Thyroid gland (tissue), 4 donors: ENCODE measurements at regions not wholly inside any gene's neighbourhood (a gene's known extent, or its start where the extent isn't known, plus 50 kb on each side); places are given as distances from the start of the nearest gene placed in this dataset.

Source experiments
- DNase-seq, 2 donors: peaks; one replicate each; pipeline ENCODE4 v3.0.0-alpha.2; 2019
- H3K27ac ChIP-seq, 3 donors: fragments of 200-600 bp; sonication (generic); 1 replicate in 2 of 3; 2 replicates in 1 of 3; pipeline ENCODE4 v1.5.1; 2016 to 2019; ENCODE audit warnings: mild to moderate bottlenecking in 1 of 3, moderate library complexity in 1 of 3
- H3K27me3 ChIP-seq: fragments of 200-600 bp; sonication (generic); one replicate; pipeline ENCODE4 v1.5.1; 2019
- H3K36me3 ChIP-seq, 2 donors: fragments of 200-600 bp; sonication (generic); one replicate each; pipeline ENCODE4 v1.5.1; 2016 to 2019
- H3K4me1 ChIP-seq, 2 donors: fragments of 200-600 bp; sonication (generic); one replicate each; pipeline ENCODE4 v1.5.1; 2017 to 2019
- H3K4me3 ChIP-seq, 3 donors: fragments of 200-600 bp; sonication (generic); replicated peaks in 1 of 3; 1 replicate in 2 of 3; 2 replicates in 1 of 3; pipeline ENCODE4 v1.5.1; 2016; ENCODE audit warnings: mild to moderate bottlenecking in 1 of 3
- H3K9me3 ChIP-seq: fragments of 200-600 bp; sonication (generic); one replicate; pipeline ENCODE4 v1.5.1; 2017
- POLR2A ChIP-seq, 2 donors: fragments of 450-650 bp; IDR thresholded peaks; one replicate each; pipeline ENCODE4 v1.6.1; 2017; ENCODE audit warnings: antibody characterized with exemption in 2 of 2, mild to moderate bottlenecking in 2 of 2, moderate library complexity in 1 of 2
- WGBS, 2 donors: methylation state at CpG; one replicate each; pipeline ENCODE4 v1.1.5; 2017; 5-methylcytosine and 5-hydroxymethylcytosine counted together
- intact Hi-C: fragments of 100-400 bp; cut with DNase I; formaldehyde crosslinking; loops from one replicate; pipeline ENCODE4 v1.15.1; 2023
- TF ChIP-seq, protein P1 (sequence below), 6 experiments: fragments of 200-600 bp in 3 of 6; fragments of 450-650 bp in 3 of 6; sonication (generic) in 3 of 6; IDR thresholded peaks; one replicate each; pipeline ENCODE4 v1.5.1; 2016 to 2019; ENCODE audit warnings: antibody characterized with exemption in 6 of 6, mild to moderate bottlenecking in 2 of 6, inconsistent platforms in 1 of 6, moderate library complexity in 1 of 6

DNA sequence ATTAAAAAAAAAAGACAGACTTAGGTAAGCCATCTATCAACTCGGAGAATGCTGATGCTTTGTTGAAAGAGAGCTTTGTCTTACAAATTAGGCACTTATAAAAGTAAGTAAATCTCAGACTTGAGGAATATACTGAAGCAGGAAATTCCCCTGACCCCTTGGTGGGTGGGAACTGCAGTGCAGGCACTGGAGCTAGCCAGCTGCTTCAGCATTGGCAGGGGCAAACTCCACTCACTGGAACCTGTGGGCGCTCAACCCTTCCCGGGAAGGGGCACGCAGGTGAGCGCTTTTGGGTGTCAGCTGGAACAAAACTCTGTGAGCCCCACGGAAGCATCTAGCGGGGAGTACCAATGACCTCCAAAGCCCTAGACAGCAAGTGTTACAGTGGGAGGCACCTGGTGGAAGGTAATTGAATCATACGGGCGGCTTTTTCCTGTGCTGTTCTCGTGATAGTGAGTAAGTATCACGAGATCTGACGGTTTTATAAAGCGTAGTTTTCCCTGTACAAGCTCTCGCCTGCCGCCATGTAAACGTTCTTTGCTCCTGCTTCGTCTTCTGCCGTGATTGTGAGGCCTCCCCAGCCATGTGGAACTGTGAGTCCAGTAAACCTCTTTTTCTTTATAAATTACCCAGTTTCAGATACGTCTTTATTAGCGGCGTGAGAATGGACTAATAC lies 628.0 kb upstream of the CDH18 start:
- TF ChIP-seq, protein P1, sequence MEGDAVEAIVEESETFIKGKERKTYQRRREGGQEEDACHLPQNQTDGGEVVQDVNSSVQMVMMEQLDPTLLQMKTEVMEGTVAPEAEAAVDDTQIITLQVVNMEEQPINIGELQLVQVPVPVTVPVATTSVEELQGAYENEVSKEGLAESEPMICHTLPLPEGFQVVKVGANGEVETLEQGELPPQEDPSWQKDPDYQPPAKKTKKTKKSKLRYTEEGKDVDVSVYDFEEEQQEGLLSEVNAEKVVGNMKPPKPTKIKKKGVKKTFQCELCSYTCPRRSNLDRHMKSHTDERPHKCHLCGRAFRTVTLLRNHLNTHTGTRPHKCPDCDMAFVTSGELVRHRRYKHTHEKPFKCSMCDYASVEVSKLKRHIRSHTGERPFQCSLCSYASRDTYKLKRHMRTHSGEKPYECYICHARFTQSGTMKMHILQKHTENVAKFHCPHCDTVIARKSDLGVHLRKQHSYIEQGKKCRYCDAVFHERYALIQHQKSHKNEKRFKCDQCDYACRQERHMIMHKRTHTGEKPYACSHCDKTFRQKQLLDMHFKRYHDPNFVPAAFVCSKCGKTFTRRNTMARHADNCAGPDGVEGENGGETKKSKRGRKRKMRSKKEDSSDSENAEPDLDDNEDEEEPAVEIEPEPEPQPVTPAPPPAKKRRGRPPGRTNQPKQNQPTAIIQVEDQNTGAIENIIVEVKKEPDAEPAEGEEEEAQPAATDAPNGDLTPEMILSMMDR (IDR thresholded peaks at IDR 0.05) = no peak
- no peak for TF ChIP-seq POLR2A (IDR thresholded peaks at IDR 0.05)
- intact Hi-C loops = no loop called here

DNA sequence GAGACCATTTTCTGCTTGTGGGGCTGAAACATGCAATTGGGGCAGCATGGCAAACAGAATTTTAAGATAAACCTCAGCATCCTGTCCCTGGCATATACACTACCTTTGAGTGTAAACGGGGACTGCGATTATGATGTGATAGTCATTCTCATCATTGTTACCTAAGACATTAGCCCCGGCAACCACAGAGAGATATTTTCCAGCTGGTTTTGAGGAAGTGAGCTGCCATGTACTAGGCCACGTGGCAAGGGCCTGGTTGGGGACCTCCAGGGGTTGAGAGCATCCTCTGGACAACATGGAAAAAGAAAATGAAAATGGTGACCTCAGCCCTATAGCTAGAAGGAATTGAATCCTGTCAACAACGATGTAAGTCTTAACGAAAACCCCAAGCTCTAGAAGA lies 623.6 kb upstream of the CDH18 start:
- TF ChIP-seq, protein P1 (IDR thresholded peaks at IDR 0.05) = no peak
- TF ChIP-seq POLR2A (IDR thresholded peaks at IDR 0.05) = no peak
- Histone ChIP-seq H3K27me3 (no peaks in the 10 kb centered on the region), H3K9me3 (no peaks in the 10 kb centered on the region), H3K4me3 (no peak overlapping the region), H3K27ac (no peak overlapping the region), H3K36me3 (no peaks in the 10 kb centered on the region), H3K4me1 (no peaks in the 10 kb centered on the region)
- WGBS, 2 donors = 89 to 92% methylated on average over 6 of the region's 6 CpGs
- intact Hi-C loops = no loop called here
- DNase-seq = no peak

More for the DNA sequence above, 628.0 kb upstream of the CDH18 start:
- Histone ChIP-seq H3K36me3 (no peaks in the 10 kb centered on the region), H3K27me3 (no peaks in the 10 kb centered on the region), H3K4me1 (no peaks in the 10 kb centered on the region), H3K27ac (no peak overlapping the region), H3K9me3 (no peaks in the 10 kb centered on the region), H3K4me3 (no peak overlapping the region)
- WGBS, 2 donors = 92 to 95% methylated on average over 21 of the region's 21 CpGs
- DNase-seq = no peak

DNA sequence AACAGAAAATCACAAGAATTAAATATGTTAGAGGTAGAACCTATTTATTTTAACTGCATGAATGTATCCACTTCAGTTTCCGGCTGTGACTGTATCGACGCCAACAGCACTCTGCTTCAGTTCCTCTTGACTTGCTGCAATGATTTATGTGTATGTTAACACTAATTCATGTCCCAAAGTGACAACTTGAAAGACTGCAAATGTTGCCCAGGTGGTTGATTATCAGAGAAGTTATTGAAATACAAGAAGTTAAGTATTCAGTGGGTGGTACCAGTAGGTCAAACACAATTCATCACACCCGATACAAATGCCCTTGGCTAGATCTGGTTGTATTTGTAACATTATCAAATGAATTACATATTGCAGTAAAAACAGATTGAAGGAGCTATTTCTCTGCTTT lies 622.7 kb upstream of the CDH18 start:
- Histone ChIP-seq H3K36me3 (no peaks in the 10 kb centered on the region), H3K27me3 (no peaks in the 10 kb centered on the region), H3K4me1 (no peaks in the 10 kb centered on the region), H3K27ac (no peak overlapping the region), H3K4me3 (no peak overlapping the region), H3K9me3 (no peaks in the 10 kb centered on the region)
- WGBS, 2 donors = 24 to 33% methylated on average over 4 of the region's 4 CpGs
- intact Hi-C loops = no loop called here
- no peak for TF ChIP-seq POLR2A (IDR thresholded peaks at IDR 0.05)
- TF ChIP-seq, protein P1 (IDR thresholded peaks at IDR 0.05) = no peak
- DNase-seq = no peak

DNA sequence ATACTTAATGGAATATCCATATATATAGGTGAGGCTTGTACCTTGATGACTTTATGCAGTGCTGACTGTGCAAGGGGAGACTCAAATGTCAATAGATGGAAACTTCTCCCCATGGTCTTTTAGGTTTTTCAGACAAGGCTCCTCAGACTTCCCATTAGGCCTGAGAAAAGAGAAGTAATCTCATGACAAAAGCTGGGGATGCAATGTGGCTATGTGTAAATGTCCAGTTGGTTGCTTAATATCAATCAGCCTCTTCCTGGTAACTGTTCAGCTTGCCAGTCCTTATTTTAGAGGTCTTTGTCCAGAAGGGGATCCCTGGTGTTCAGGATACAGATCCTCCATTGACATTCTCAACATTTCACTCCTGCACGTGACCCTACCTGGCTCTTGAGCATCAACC lies 621.1 kb upstream of the CDH18 start:
- WGBS, 2 donors = 94% methylated on average over 1 of the region's 1 CpG
- intact Hi-C loops = no loop called here
- Histone ChIP-seq H3K27me3 (no peaks in the 10 kb centered on the region), H3K27ac (no peak overlapping the region), H3K36me3 (no peaks in the 10 kb centered on the region), H3K9me3 (no peaks in the 10 kb centered on the region), H3K4me3 (no peak overlapping the region), H3K4me1 (no peaks in the 10 kb centered on the region)
- no peak for TF ChIP-seq POLR2A (IDR thresholded peaks at IDR 0.05)
- TF ChIP-seq, protein P1 (IDR thresholded peaks at IDR 0.05) = no peak
- DNase-seq = no peak

DNA sequence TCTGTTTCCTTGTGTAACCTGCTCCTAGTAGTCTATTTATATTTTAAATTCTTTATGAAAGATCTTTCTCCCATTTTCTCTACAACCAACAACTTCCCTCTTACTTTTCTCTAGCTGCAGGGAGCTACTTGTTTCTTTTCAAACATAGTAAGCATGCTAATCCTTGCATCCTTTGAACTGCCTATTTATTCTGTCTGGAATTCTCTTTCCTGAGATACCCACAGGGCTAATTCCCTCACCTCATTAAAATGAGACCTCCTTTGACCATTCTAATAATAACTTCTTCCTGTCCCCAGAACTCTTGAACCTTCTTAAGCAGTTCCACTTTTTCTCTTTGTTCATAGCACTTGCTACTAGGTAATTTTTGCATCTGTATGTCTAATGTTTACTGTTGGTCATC lies 620.6 kb upstream of the CDH18 start:
- DNase-seq = no peak
- no peaks in the 10 kb centered on the region for H3K9me3 ChIP-seq
- no peak overlapping the region for H3K27ac ChIP-seq
- TF ChIP-seq, protein P1 (IDR thresholded peaks at IDR 0.05) = no peak
- no peak for TF ChIP-seq POLR2A (IDR thresholded peaks at IDR 0.05)
- no peaks in the 10 kb centered on the region for H3K4me1 ChIP-seq
- intact Hi-C loops = no loop called here
- no peak overlapping the region for H3K4me3 ChIP-seq
- H3K27me3 ChIP-seq = no peaks in the 10 kb centered on the region
- H3K36me3 ChIP-seq = no peaks in the 10 kb centered on the region
